Nephron progenitor cell (in vitro differentiated cells): ENCODE measurements at regions not wholly inside any gene's neighbourhood (a gene's known extent, or its start where the extent isn't known, plus 50 kb on each side); places are given as distances from the start of the nearest gene placed in this dataset.

Source experiments
- DNase-seq: peaks from one replicate; pipeline ENCODE4 v3.0.0; 2021
- H3K27ac Mint-ChIP-seq: 2 replicates; pipeline ENCODE4 v1.8.0; 2021; ENCODE audit warnings: mild to moderate bottlenecking, moderate library complexity, mixed read lengths
- H3K27me3 Mint-ChIP-seq: 2 replicates; pipeline ENCODE4 v1.8.0; 2021; ENCODE audit warnings: mild to moderate bottlenecking, low read depth, mixed read lengths; ENCODE audit not compliant: poor library complexity
- H3K36me3 Mint-ChIP-seq: 2 replicates; pipeline ENCODE4 v1.8.0; 2021; ENCODE audit warnings: low read depth, mixed read lengths
- H3K4me1 Mint-ChIP-seq: 2 replicates; pipeline ENCODE4 v1.8.0; 2021; ENCODE audit warnings: mixed read lengths
- H3K4me3 Mint-ChIP-seq: 2 replicates; pipeline ENCODE4 v1.8.0; 2021; ENCODE audit warnings: mild to moderate bottlenecking, moderate library complexity, mixed read lengths
- H3K9me3 Mint-ChIP-seq: 2 replicates; pipeline ENCODE4 v1.8.0; 2021; ENCODE audit warnings: mild to moderate bottlenecking, moderate library complexity, mixed read lengths
- CTCF ChIP-seq: fragments of 200-600 bp; sonication (generic); IDR thresholded peaks from 2 replicates; pipeline ENCODE4 v1.5.0; 2021; ENCODE audit warnings: antibody characterized with exemption

GRCh38 chr3:67118122-67118521, 120.0 kb downstream of the KBTBD8 start:
- H3K9me3 Mint-ChIP-seq: no peaks in the 10 kb centered on the region
- no peaks in the 10 kb centered on the region for H3K36me3 Mint-ChIP-seq
- peaks cover 12% of the 10 kb centered on the region for H3K27me3 Mint-ChIP-seq
- H3K27ac Mint-ChIP-seq: no peak overlapping the region
- no peak overlapping the region for H3K4me3 Mint-ChIP-seq
- H3K4me1 Mint-ChIP-seq: no peaks in the 10 kb centered on the region
- no peak for TF ChIP-seq CTCF
- DNase-seq: no peak

GRCh38 chr3:67118635-67119034, 120.5 kb downstream of the KBTBD8 start:
- Mint-ChIP-seq H3K4me1 (no peaks in the 10 kb centered on the region), H3K27ac (no peak overlapping the region), H3K36me3 (no peaks in the 10 kb centered on the region), H3K9me3 (no peaks in the 10 kb centered on the region), H3K4me3 (no peak overlapping the region), H3K27me3 (peaks cover 12% of the 10 kb centered on the region)
- TF ChIP-seq CTCF: no peak
- DNase-seq: no peak

GRCh38 chr3:67123914-67124313, 125.8 kb downstream of the KBTBD8 start:
- Mint-ChIP-seq H3K36me3 (no peaks in the 10 kb centered on the region), H3K27ac (no peak overlapping the region), H3K9me3 (peaks cover 10% of the 10 kb centered on the region), H3K27me3 (peaks cover 12% of the 10 kb centered on the region), H3K4me1 (no peaks in the 10 kb centered on the region), H3K4me3 (no peak overlapping the region)
- no peak for DNase-seq
- no peak for TF ChIP-seq CTCF

- H3K4me1 Mint-ChIP-seq: no peaks in the 10 kb centered on the region
- no peak for TF ChIP-seq CTCF
- no peak overlapping the region for H3K4me3 Mint-ChIP-seq
- H3K36me3 Mint-ChIP-seq: no peaks in the 10 kb centered on the region
- peaks cover 16% of the 10 kb centered on the region for H3K27me3 Mint-ChIP-seq
- DNase-seq: no peak
- peaks cover 10% of the 10 kb centered on the region for H3K9me3 Mint-ChIP-seq
- H3K27ac Mint-ChIP-seq: no peak overlapping the region
Observed at GRCh38 chr3:67127254-67127653, 129.1 kb downstream of the KBTBD8 start.

GRCh38 chr3:67142432-67142831, 144.3 kb downstream of the KBTBD8 start:
- DNase-seq: no peak
- Mint-ChIP-seq H3K9me3 (peaks cover 38% of the 10 kb centered on the region), H3K27me3 (peaks cover 5% of the 10 kb centered on the region), H3K36me3 (no peaks in the 10 kb centered on the region), H3K4me1 (no peaks in the 10 kb centered on the region), H3K4me3 (no peak overlapping the region), H3K27ac (peak overlapping the region; percentile 47)
- no peak for TF ChIP-seq CTCF

- TF ChIP-seq CTCF: no peak
- Mint-ChIP-seq H3K36me3 (no peaks in the 10 kb centered on the region), H3K27ac (no peak overlapping the region), H3K4me1 (no peaks in the 10 kb centered on the region), H3K4me3 (no peak overlapping the region), H3K27me3 (peaks cover 3% of the 10 kb centered on the region), H3K9me3 (peaks cover 31% of the 10 kb centered on the region)
- no peak for DNase-seq
Observed at GRCh38 chr3:67145738-67146137, 147.6 kb downstream of the KBTBD8 start.
